ENCODE measurements at regions not wholly inside any gene's neighbourhood (a gene's known extent, or its start where the extent isn't known, plus 50 kb on each side); places are given as distances from the start of the nearest gene placed in this dataset.
"Not testable (repeated sequence)": the region's sequence is repeated elsewhere in the genome, so short reads cannot be mapped to it uniquely, and the experiment has no call there.

DNA sequence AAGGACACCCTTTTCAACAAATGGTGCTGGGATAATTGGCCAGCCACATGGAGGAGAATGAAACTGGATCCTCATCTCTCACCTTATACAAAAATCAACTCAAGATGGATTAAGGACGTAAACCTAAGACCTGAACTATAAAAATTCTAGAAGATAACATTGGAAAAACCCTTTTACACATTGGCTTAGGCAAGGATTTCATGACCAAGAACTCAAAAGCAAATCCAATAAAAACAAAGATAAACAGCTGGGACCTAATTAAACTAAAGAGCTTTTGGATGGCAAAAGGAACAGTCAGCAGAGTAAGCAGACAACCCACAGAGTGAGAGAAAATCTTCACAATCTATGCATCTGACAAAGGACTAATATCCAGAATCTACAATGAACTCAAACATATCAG, 96.9 kb upstream of the BNIP2 start:
- TF ChIP-seq, protein P1, sequence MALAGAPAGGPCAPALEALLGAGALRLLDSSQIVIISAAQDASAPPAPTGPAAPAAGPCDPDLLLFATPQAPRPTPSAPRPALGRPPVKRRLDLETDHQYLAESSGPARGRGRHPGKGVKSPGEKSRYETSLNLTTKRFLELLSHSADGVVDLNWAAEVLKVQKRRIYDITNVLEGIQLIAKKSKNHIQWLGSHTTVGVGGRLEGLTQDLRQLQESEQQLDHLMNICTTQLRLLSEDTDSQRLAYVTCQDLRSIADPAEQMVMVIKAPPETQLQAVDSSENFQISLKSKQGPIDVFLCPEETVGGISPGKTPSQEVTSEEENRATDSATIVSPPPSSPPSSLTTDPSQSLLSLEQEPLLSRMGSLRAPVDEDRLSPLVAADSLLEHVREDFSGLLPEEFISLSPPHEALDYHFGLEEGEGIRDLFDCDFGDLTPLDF (CRISPR knock-in tag; IDR thresholded peaks at IDR 0.05): not testable (repeated sequence)
- TF ChIP-seq, protein P2, sequence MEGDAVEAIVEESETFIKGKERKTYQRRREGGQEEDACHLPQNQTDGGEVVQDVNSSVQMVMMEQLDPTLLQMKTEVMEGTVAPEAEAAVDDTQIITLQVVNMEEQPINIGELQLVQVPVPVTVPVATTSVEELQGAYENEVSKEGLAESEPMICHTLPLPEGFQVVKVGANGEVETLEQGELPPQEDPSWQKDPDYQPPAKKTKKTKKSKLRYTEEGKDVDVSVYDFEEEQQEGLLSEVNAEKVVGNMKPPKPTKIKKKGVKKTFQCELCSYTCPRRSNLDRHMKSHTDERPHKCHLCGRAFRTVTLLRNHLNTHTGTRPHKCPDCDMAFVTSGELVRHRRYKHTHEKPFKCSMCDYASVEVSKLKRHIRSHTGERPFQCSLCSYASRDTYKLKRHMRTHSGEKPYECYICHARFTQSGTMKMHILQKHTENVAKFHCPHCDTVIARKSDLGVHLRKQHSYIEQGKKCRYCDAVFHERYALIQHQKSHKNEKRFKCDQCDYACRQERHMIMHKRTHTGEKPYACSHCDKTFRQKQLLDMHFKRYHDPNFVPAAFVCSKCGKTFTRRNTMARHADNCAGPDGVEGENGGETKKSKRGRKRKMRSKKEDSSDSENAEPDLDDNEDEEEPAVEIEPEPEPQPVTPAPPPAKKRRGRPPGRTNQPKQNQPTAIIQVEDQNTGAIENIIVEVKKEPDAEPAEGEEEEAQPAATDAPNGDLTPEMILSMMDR (IDR thresholded peaks at IDR 0.05): not testable (repeated sequence)
- TF ChIP-seq NR3C1 (CRISPR knock-in tag; conservative IDR thresholded peaks at IDR 0.05; ENCODE audit: low read depth); IRF2 (CRISPR knock-in tag; IDR thresholded peaks at IDR 0.05; ENCODE audit: borderline replicate concordance, low read depth); FOXJ3 (CRISPR knock-in tag; IDR thresholded peaks at IDR 0.05; ENCODE audit: borderline replicate concordance); ZNF121 (CRISPR knock-in tag; IDR thresholded peaks at IDR 0.05): not testable (repeated sequence)
- TF ChIP-seq, protein P3, sequence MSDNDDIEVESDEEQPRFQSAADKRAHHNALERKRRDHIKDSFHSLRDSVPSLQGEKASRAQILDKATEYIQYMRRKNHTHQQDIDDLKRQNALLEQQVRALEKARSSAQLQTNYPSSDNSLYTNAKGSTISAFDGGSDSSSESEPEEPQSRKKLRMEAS (CRISPR knock-in tag; IDR thresholded peaks at IDR 0.05): not testable (repeated sequence)
- TF ChIP-seq, protein P4, sequence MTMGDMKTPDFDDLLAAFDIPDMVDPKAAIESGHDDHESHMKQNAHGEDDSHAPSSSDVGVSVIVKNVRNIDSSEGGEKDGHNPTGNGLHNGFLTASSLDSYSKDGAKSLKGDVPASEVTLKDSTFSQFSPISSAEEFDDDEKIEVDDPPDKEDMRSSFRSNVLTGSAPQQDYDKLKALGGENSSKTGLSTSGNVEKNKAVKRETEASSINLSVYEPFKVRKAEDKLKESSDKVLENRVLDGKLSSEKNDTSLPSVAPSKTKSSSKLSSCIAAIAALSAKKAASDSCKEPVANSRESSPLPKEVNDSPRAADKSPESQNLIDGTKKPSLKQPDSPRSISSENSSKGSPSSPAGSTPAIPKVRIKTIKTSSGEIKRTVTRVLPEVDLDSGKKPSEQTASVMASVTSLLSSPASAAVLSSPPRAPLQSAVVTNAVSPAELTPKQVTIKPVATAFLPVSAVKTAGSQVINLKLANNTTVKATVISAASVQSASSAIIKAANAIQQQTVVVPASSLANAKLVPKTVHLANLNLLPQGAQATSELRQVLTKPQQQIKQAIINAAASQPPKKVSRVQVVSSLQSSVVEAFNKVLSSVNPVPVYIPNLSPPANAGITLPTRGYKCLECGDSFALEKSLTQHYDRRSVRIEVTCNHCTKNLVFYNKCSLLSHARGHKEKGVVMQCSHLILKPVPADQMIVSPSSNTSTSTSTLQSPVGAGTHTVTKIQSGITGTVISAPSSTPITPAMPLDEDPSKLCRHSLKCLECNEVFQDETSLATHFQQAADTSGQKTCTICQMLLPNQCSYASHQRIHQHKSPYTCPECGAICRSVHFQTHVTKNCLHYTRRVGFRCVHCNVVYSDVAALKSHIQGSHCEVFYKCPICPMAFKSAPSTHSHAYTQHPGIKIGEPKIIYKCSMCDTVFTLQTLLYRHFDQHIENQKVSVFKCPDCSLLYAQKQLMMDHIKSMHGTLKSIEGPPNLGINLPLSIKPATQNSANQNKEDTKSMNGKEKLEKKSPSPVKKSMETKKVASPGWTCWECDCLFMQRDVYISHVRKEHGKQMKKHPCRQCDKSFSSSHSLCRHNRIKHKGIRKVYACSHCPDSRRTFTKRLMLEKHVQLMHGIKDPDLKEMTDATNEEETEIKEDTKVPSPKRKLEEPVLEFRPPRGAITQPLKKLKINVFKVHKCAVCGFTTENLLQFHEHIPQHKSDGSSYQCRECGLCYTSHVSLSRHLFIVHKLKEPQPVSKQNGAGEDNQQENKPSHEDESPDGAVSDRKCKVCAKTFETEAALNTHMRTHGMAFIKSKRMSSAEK (CRISPR knock-in tag; IDR thresholded peaks at IDR 0.05; ENCODE audit: borderline replicate concordance): not testable (repeated sequence)

All from WTC11 (cell line).